Endodermal cell (in vitro differentiated cells): ENCODE measurements at regions not wholly inside any gene's neighbourhood (a gene's known extent, or its start where the extent isn't known, plus 50 kb on each side); places are given as distances from the start of the nearest gene placed in this dataset.

Experiments
- DNase-seq: peaks from one replicate; pipeline ENCODE4 v3.0.0-alpha.2; 2017
- H3K27ac ChIP-seq: 2 replicates; pipeline ENCODE4 v1.5.1; 2013; ENCODE audit warnings: mild to moderate bottlenecking, low read depth, low read length, moderate library complexity
- H3K27me3 ChIP-seq: 2 replicates; pipeline ENCODE4 v1.6.1; 2013; ENCODE audit warnings: mild to moderate bottlenecking, low read length, moderate library complexity; ENCODE audit not compliant: insufficient read depth, control insufficient read depth, poor library complexity, severe bottlenecking
- H3K36me3 ChIP-seq: 2 replicates; pipeline ENCODE4 v1.7.0; 2013; ENCODE audit warnings: mild to moderate bottlenecking, low read length, moderate library complexity; ENCODE audit not compliant: control insufficient read depth, insufficient read depth
- H3K4me1 ChIP-seq: one replicate; pipeline ENCODE4 v1.7.0; 2013; ENCODE audit warnings: low read length; ENCODE audit not compliant: control insufficient read depth, insufficient read depth
- H3K4me3 ChIP-seq: 2 replicates; pipeline ENCODE4 v1.5.1; 2013; ENCODE audit warnings: mild to moderate bottlenecking, low read length, moderate library complexity
- H3K9ac ChIP-seq: 2 replicates; pipeline ENCODE4 v1.6.1; 2013; ENCODE audit warnings: mild to moderate bottlenecking, low read length, moderate library complexity; ENCODE audit not compliant: poor library complexity, severe bottlenecking; ENCODE audit errors: extremely low read depth
- H3K9me3 ChIP-seq: 2 replicates; pipeline ENCODE4 v1.6.1; 2013; ENCODE audit warnings: mild to moderate bottlenecking, low read length, moderate library complexity; ENCODE audit not compliant: control insufficient read depth
- H3K27ac Mint-ChIP-seq: 2 replicates; pipeline ENCODE4 v1.8.0; 2020; ENCODE audit warnings: mixed read lengths
- H3K27me3 Mint-ChIP-seq: 2 replicates; pipeline ENCODE4 v1.8.0; 2021; ENCODE audit warnings: mild to moderate bottlenecking, mixed read lengths; ENCODE audit not compliant: insufficient read depth
- H3K36me3 Mint-ChIP-seq: 2 replicates; pipeline ENCODE4 v1.8.0; 2020; ENCODE audit warnings: low read depth, mixed read lengths
- H3K4me1 Mint-ChIP-seq: 2 replicates; pipeline ENCODE4 v1.8.0; 2020; ENCODE audit warnings: mixed read lengths
- H3K4me3 Mint-ChIP-seq: 2 replicates; pipeline ENCODE4 v1.8.0; 2020; ENCODE audit warnings: mild to moderate bottlenecking, moderate library complexity, mixed read lengths
- H3K9me3 Mint-ChIP-seq: 2 replicates; pipeline ENCODE4 v1.8.0; 2020; ENCODE audit warnings: mild to moderate bottlenecking, mixed read lengths
- WGBS, 2 experiments: methylation state at CpG; one replicate each; pipeline versions ENCODE4 v1.1.5 to v1.1.7; 2013; ENCODE audit warnings: missing lambda C conversion rate in 2 of 2, mixed read lengths in 1 of 2; ENCODE audit not compliant: insufficient coverage in 1 of 2, insufficient read length in 1 of 2; 5-methylcytosine and 5-hydroxymethylcytosine counted together
- TF ChIP-seq, protein P1 (sequence below): fragments of 200-600 bp; sonication (generic); conservative IDR thresholded peaks from 2 replicates; pipeline ENCODE4 v1.5.0; 2021; ENCODE audit warnings: antibody characterized with exemption, mild to moderate bottlenecking

DNA sequence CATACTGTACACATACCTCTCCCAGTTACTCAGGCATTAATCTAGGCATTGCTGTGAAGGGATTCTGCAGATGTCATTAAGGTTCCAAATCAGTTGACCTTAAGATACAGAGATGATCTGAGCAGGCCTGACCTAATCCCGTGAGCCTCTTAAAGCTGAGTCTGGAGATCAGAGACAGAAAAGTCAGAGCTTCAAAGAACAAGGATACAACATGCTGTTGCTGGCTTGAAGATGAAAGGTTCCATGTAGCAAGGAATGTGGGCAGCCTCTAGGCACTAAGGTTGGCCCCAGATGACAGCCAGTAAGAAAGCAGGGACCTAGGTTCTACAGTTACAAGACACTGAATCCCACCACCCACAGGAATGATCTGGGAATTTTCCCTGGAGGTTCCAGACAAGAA is 81.1 kb downstream of the MAP1LC3B2 start:
- Histone ChIP-seq H3K27me3 (no peaks in the 10 kb centered on the region), H3K4me3 (no peak overlapping the region), H3K9ac (no peak overlapping the region), H3K4me1 (no peaks in the 10 kb centered on the region), H3K27ac (no peak overlapping the region), H3K9me3 (peaks cover 6% of the 10 kb centered on the region), H3K36me3 (no peaks in the 10 kb centered on the region)
- Mint-ChIP-seq H3K9me3 (peaks cover 5% of the 10 kb centered on the region), H3K4me3 (no peak overlapping the region), H3K36me3 (no peaks in the 10 kb centered on the region), H3K4me1 (peaks cover 4% of the 10 kb centered on the region), H3K27ac (no peak overlapping the region), H3K27me3 (no peaks in the 10 kb centered on the region)
- 85 to 100% methylated on average over 1 of the region's 1 CpG for WGBS, 2 experiments
- no peak for DNase-seq
- TF ChIP-seq, protein P1, sequence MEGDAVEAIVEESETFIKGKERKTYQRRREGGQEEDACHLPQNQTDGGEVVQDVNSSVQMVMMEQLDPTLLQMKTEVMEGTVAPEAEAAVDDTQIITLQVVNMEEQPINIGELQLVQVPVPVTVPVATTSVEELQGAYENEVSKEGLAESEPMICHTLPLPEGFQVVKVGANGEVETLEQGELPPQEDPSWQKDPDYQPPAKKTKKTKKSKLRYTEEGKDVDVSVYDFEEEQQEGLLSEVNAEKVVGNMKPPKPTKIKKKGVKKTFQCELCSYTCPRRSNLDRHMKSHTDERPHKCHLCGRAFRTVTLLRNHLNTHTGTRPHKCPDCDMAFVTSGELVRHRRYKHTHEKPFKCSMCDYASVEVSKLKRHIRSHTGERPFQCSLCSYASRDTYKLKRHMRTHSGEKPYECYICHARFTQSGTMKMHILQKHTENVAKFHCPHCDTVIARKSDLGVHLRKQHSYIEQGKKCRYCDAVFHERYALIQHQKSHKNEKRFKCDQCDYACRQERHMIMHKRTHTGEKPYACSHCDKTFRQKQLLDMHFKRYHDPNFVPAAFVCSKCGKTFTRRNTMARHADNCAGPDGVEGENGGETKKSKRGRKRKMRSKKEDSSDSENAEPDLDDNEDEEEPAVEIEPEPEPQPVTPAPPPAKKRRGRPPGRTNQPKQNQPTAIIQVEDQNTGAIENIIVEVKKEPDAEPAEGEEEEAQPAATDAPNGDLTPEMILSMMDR: no peak

- Mint-ChIP-seq H3K36me3 (no peaks in the 10 kb centered on the region), H3K4me3 (no peak overlapping the region), H3K27ac (no peak overlapping the region), H3K9me3 (peaks cover 3% of the 10 kb centered on the region), H3K4me1 (peaks cover 4% of the 10 kb centered on the region), H3K27me3 (no peaks in the 10 kb centered on the region)
- 92 to 100% methylated on average over 3 to 4 of the region's 4 CpGs for WGBS, 2 experiments
- no peak for DNase-seq
- Histone ChIP-seq H3K27me3 (no peaks in the 10 kb centered on the region), H3K9ac (no peak overlapping the region), H3K9me3 (peaks cover 6% of the 10 kb centered on the region), H3K36me3 (no peaks in the 10 kb centered on the region), H3K4me3 (no peak overlapping the region), H3K27ac (no peak overlapping the region), H3K4me1 (no peaks in the 10 kb centered on the region)
- TF ChIP-seq, protein P1: no peak
Observed at GRCh38 chr12:116639765-116640164, 80.6 kb downstream of the MAP1LC3B2 start.

- no peak for DNase-seq
- H3K4me1 ChIP-seq: no peaks in the 10 kb centered on the region
- no peak overlapping the region for H3K4me3 ChIP-seq
- no peaks in the 10 kb centered on the region for H3K9me3 Mint-ChIP-seq
- 83% methylated on average over 1 of the region's 2 CpGs; no CpG with 5 or more reads in 1 of the 2 experiments for WGBS, 2 experiments
- H3K27me3 Mint-ChIP-seq: no peaks in the 10 kb centered on the region
- H3K36me3 ChIP-seq: no peaks in the 10 kb centered on the region
- H3K9ac ChIP-seq: no peak overlapping the region
- no peaks in the 10 kb centered on the region for H3K36me3 Mint-ChIP-seq
- no peak overlapping the region for H3K4me3 Mint-ChIP-seq
- no peaks in the 10 kb centered on the region for H3K27me3 ChIP-seq
- H3K27ac Mint-ChIP-seq: no peak overlapping the region
- H3K4me1 Mint-ChIP-seq: peaks cover 4% of the 10 kb centered on the region
- TF ChIP-seq, protein P1: no peak
- no peak overlapping the region for H3K27ac ChIP-seq
- no peaks in the 10 kb centered on the region for H3K9me3 ChIP-seq
Observed at GRCh38 chr12:116638376-116638775, 79.2 kb downstream of the MAP1LC3B2 start.
